GM18508 (cell line): ENCODE measurements at regions not wholly inside any gene's neighbourhood (a gene's known extent, or its start where the extent isn't known, plus 50 kb on each side); places are given as distances from the start of the nearest gene placed in this dataset.

Experiments used
- ATAC-seq: cut with Tn5 transposase; IDR thresholded peaks from one replicate; pipeline ENCODE4 v1.9.1; 2021; ENCODE audit warnings: moderate number of reproducible peaks; ENCODE audit not compliant: insufficient read depth, unreplicated experiment

GRCh38 chr3:194798486-194798885 lies 112.8 kb downstream of the FAM43A start:
- ATAC-seq, result no peak

GRCh38 chr3:194800002-194800401 lies 114.3 kb downstream of the FAM43A start:
- no peak for ATAC-seq

- no peak for ATAC-seq
These were observed 116.1 kb downstream of the FAM43A start for GRCh38 chr3:194801461-194802432.

DNA sequence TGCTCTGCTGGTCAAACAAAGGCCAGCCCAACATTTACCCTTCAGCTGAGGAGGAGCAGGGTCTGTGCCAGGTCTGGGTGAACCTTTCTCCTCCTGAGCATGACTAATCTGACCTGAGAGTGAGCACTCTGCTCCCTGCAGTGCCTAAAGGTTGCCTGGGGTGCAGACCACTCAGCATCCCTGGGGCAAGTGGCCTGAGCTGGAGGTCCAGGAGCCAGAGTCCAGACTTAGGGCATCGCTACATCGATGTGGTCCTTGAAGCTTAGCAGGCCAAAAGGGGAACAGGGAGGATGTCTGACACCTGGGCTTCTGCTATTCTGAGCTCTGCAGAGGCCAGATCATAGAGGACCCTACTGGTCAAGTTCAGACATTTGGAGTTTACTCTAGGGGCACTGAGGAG lies 119.1 kb downstream of the FAM43A start:
- no peak for ATAC-seq

GRCh38 chr3:194805546-194805945 lies 119.9 kb downstream of the FAM43A start:
- ATAC-seq, result no peak

DNA sequence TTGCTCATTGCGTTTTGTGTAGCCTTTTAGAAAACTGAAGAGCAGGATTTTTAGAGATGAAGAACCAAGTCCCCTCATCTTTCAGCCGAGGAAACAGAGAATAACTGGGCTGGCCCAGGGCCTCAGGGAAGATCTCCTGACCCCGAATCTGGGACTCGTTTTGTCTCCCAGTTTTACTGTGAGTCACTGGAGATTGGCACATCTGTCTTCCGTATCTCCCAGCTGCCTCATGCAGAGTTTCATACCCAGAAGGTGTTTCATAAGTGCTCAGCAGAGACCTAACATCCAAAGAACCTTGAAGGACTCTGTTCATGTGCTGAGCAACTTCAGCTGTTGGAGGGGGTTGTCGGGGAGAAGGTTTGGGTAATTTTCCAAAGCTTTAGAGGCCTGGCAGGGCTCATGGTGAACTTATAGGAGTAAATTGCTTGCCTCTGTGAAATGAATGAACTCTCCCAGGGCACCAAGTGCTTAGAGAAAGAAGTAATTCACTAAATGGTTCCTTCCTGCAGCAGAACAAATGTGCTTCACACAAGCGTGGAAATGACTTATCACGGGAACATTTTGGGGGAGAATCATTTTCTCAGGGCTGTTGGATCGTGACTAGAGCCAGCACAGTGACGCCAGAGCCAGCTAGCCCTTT lies 121.4 kb downstream of the FAM43A start:
- ATAC-seq, result no peak

- no peak for ATAC-seq
These were observed 123.0 kb downstream of the FAM43A start for GRCh38 chr3:194808640-194809097.

GRCh38 chr3:194809382-194809781 lies 123.7 kb downstream of the FAM43A start:
- ATAC-seq, result no peak

DNA sequence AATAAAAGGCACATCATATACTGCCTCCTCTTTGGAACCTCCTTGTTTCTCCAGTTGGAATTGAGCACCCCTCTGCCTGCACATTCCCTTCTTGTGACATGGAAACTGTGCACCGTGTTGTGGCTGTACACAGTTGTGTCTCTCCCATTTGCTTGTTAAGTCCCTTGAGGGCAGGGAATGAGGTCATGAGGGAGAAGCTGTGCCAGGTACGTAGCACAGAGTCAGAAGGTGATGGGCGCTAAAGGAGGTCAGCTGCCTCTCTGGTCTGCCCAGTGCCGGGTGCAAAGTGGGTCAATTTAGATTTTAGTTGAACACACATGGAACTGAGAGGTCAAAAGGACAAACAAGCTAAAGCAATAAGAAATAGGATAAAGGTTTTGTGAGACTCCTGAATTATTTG lies 124.4 kb downstream of the FAM43A start:
- no peak for ATAC-seq

GRCh38 chr3:194811118-194811517 lies 125.4 kb downstream of the FAM43A start:
- ATAC-seq, result no peak

DNA sequence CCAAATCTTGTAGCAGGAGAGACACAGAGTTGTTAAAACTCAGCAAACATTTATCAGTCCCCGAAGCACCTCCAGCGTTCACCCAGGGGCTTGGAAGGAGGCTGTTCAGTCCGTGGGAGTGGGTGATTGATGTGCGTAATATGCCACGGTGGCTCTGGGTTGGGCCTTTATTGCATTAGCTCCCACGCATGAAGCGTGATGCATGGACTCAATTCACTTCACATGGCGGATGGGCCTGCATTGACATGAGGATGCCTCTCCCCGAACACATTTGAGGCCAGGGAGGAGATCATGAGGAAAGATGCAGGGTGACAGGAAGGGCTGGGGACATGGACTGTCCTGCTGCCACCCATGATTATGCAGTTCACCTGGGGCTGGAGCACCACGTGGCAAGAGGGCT lies 126.5 kb downstream of the FAM43A start:
- ATAC-seq, result no peak

DNA sequence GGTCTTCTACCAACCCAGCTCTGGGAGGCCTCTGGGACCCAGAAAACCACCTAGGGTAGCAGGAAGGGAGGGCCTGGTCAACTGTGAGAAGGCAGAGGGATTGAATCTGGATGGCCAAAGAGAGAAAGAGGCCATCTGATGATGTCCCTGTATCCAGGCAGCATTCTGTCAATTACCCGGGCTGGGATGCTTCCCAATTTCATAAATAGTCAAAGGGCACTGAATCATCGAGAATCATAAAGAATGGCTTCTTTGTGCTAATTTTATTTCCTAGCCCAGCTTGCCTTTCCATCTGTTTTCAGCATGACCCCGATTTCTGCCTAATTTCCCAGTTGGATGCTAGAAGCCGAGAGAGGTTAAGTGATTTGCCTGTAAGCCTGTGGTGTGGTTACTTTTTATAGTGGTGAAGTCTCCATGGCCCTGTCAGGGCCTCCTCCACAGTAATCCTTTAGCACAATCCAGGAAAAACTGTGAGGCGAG lies 129.2 kb downstream of the FAM43A start:
- ATAC-seq, result no peak

DNA sequence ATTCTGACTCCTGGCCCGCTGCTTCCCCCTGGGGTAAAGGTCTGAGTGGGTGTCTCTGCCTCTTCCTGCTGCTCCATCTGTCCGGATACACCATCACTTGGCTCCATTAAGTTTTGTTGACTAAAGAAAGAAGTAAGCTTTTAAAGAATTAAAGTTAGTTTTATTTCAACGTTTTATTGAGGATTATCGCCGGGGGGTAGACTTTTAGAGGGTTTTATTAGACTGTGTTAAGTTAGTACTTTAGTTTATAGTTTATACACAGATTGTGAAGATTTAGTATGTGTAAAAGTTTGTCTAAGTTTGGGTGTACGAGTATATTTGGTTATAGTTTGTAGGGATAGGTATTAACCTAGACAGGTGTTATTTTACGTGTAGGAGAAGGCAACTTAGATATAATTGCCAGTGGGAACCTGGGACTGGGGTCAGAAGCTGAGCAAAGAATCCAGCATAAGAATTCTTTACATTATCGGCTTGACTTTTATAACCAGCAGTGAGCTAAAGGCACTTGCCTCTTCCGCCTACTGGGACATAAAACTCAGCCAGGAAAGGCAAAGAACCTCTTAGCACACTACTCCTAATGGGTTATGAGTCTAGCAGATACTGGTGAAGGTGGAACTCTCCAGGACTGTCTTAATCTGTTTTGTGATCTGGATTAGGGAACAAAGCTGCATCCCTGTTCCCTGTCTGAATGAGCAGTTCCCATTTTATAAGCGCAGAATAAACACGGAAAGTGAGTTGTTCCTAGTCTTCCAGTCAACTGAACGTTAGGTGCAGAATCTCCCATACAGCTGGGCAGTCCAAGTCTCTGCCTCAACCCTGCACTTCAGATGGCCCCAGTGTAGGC lies 131.3 kb downstream of the FAM43A start:
- ATAC-seq, result no peak

DNA sequence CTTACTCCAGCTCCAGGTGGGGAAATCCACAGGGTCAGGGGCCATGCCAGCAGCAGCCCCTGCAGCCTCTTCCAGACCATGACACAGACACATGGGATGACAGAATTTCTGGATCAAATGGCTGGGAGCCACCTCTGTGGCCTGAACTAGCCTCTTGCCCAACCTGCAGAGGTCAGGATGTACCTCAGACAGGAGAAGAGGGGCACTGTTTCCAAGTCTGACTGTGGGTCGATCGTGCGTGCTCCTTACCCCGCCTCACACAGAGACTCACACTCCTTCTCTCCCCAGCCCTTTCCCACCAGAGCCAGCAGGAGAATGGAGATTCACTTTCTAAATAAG lies 131.9 kb downstream of the FAM43A start:
- ATAC-seq, result no peak

DNA sequence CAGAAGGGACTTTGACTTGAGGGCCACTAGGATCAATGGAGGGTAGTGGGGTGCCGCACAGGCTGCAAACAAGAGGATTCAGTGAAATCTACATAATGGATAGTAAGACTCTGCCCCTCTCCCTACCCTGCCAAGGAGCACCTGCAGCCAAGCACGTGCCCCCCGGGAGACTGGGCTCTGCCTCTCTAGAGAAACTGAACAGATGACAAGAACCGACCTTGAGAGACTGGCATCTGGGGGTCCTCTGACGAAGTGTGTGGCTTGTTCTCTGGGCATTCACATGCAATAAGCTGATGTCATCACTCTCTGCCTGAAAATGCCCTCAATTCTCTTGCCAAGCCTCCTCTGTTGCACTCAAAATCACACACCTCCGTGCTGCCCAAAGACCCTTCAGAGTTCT lies 132.3 kb downstream of the FAM43A start:
- no peak for ATAC-seq

GRCh38 chr3:194824100-194824499 lies 138.4 kb downstream of the FAM43A start:
- ATAC-seq, result no peak

GRCh38 chr3:194824701-194825111 lies 139.0 kb downstream of the FAM43A start:
- ATAC-seq, result no peak

- ATAC-seq, result no peak
These were observed 140.9 kb downstream of the FAM43A start for GRCh38 chr3:194826594-194826993.

- no peak for ATAC-seq
These were observed 141.8 kb downstream of the FAM43A start for GRCh38 chr3:194827486-194827885.

GRCh38 chr3:194828116-194828515 lies 142.4 kb downstream of the FAM43A start:
- ATAC-seq, result no peak

GRCh38 chr3:194828926-194829325 lies 143.2 kb downstream of the FAM43A start:
- no peak for ATAC-seq
